GM12873 (cell line): ENCODE measurements at regions not wholly inside any gene's neighbourhood (a gene's known extent, or its start where the extent isn't known, plus 50 kb on each side); places are given as distances from the start of the nearest gene placed in this dataset.

Source experiments
- TF ChIP-seq, protein P1 (sequence below): IDR thresholded peaks from 2 replicates; pipeline ENCODE4 v1.5.1; 2012; ENCODE audit warnings: low read depth, mild to moderate bottlenecking, moderate library complexity, low read length, control low read depth; ENCODE audit not compliant: insufficient read depth; ENCODE audit errors: missing control alignments

DNA sequence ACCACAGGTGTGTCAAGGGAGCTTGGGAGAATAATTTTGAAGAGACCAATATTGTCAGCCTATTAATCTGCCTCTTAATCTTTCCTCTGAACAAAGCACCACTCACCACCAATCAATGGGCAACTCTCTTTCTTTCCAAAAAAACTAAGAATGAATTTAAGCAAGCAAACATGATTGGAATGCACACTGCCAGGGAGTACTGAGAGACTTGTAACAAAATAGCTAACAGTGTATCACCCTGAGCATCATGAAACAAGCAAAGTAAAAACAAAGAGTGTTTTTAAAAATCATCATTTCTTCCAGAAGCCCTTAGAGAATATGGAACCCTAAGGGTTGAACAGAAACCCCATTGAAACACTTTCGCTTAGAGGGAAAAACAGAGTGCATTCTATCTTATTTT lies 299.7 kb downstream of the DSEL start:
- TF ChIP-seq, protein P1, sequence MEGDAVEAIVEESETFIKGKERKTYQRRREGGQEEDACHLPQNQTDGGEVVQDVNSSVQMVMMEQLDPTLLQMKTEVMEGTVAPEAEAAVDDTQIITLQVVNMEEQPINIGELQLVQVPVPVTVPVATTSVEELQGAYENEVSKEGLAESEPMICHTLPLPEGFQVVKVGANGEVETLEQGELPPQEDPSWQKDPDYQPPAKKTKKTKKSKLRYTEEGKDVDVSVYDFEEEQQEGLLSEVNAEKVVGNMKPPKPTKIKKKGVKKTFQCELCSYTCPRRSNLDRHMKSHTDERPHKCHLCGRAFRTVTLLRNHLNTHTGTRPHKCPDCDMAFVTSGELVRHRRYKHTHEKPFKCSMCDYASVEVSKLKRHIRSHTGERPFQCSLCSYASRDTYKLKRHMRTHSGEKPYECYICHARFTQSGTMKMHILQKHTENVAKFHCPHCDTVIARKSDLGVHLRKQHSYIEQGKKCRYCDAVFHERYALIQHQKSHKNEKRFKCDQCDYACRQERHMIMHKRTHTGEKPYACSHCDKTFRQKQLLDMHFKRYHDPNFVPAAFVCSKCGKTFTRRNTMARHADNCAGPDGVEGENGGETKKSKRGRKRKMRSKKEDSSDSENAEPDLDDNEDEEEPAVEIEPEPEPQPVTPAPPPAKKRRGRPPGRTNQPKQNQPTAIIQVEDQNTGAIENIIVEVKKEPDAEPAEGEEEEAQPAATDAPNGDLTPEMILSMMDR = no peak

DNA sequence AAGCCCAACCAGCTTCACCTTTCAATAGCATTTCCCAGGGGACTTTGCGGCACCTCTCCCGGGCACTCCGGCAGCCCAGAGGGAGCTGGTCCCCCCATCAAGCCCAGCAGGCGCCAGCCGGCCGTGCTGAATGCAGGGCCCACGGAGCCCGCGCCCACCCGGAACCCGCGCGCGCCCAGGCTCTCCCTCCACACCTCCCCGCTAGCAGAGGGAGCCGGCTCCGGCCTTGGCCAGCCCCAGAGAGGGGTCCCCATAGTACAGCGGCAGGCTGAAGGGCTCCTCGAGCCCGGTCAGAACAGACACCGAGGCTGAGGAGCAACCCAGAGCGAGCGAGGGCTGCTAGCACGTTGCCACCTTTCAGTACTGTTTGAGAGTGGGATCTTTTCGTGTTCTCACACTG lies 300.8 kb downstream of the DSEL start:
- TF ChIP-seq, protein P1 = no peak

DNA sequence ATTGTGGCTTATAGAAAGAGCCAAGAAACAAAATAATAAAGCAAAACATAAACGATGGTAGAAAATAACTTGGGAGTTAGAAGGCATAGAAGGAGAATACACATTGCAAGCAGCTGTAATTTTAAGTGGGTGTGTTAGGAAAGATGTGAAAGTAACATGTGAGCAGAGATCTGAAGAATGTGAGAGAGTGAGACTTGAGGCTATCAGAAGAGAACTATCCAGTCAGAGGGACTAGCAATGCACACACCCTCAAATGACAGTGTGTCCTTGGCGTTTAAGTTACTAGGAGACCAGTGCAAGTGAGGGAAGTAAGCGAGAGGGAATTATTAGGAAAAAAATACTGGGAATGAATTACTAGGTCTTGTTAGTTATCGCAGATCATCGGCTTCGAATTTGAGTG lies 304.9 kb downstream of the DSEL start:
- TF ChIP-seq, protein P1 = no peak

DNA sequence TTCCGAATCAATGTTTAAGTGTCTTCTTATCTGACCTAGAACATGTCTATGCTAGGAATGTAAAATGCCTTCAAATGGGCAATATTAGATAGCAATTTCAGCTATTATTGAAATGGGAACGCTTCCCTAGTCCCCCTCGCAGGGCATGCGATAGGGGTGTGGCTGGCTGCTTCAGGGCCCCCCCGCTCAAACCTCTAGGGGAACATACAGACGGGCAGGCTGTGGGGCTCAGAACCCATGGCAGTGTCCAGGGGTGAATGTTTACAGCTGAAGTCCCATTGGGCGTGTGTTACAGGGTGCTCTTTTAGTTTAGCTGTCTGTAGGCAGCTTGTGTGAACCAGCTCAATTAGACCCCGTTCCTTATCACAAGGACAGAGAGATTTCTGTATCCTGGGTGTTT lies 315.9 kb downstream of the DSEL start:
- TF ChIP-seq, protein P1 = no peak

DNA sequence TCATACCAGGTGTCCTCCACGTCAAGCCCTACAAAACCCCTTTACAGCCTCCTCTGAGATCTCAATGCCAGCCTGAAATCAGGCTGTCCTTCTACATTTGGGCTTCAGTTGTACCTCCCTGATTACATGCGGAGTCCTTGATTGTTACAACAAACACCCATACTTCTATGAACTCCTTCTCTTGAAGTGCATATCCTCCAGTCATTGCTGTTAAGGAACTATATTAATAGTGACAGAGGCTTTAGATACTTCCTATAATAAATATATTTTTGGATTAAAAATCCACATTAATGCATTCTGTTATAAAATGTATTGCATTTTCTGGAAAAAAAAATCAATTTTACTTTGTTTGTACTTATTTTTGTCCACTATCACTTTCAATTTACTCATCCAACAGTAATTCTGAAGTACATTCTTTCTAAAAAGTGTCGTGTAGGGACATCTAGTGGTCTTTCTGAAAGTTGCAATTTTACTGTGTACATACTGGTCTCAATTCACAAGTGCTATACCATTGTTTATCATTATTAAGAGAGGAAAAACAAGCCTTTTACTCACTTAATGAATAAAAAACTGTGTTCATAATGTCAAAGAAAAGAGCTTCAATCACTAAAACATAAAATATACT lies 316.4 kb downstream of the DSEL start:
- TF ChIP-seq, protein P1 = peak; percentile 55

DNA sequence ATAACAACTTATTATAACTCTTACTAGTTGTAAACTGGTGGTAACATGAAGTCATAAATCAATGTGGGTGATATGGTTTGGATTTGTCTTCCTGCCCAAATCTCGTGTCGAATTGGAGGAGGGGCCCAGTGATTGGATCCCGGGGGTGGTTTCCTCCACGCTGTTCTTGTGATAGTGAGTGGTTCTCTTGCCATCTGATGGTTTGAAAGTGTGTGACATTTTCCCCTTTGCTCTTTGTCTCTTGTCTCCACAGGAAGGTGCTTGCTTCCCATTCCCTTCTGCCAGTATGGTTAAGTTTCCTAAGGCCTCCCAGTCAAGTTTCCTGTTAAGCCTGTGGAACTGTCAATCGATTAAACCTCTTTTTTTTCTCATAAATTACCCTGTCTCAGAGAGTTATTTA lies 321.6 kb downstream of the DSEL start:
- TF ChIP-seq, protein P1 = no peak

DNA sequence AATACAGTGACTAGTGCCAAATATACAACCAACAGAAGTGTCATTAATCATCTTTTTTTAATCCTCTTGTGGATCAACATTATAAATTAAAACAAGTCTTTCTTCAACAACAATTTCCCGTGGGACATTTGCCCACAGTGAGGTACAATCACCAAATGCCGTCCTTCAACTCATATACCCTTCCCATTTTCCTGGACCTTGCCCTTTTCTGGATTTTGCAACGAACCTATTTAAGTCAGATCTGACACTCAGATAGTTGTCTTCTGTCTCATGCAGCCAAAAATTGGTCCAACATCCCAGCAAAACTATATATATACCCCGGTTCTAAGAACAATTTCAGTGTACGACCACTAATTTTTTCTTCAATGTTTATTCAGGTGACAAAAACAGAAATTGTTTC lies 324.0 kb downstream of the DSEL start:
- TF ChIP-seq, protein P1 = no peak

DNA sequence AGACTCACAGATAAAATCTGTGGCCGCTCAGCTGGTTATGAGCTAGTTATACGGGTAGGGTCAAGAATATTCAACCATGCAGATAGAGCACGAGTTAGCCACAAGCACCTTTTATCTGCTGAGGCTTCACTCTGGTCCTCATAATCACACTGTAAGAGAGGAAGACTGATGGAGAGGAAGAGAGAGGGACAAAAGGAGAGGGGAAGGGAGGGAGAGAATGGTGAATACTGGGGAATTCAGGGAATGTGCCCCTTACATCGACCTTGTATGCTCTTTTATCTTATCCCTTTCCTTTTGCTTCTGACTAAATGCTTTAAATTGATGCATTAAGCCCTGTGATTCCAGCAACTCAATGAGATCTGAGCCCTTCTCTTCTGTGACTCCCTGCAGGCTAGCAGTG lies 333.1 kb downstream of the DSEL start:
- TF ChIP-seq, protein P1 = no peak
